Smooth muscle cell (in vitro differentiated cells): ENCODE measurements at regions not wholly inside any gene's neighbourhood (a gene's known extent, or its start where the extent isn't known, plus 50 kb on each side); places are given as distances from the start of the nearest gene placed in this dataset.

Experiments used
- DNase-seq: peaks from one replicate; lab custom pipeline; 2025; ENCODE audit not compliant: unreplicated experiment; lab: John Stamatoyannopoulos, UW
- H2AFZ ChIP-seq: fragments of 200-600 bp; sonication (generic); 2 replicates; pipeline ENCODE4 v1.6.0; 2016; ENCODE audit warnings: antibody characterized with exemption, low read depth, mild to moderate bottlenecking
- H3F3A ChIP-seq: fragments of 200-600 bp; sonication (generic); 2 replicates; pipeline ENCODE4 v1.6.0; 2017; ENCODE audit warnings: antibody characterized with exemption, low read depth
- H3K27ac ChIP-seq: fragments of 200-600 bp; sonication (generic); 2 replicates; pipeline ENCODE4 v1.5.1; 2016; ENCODE audit warnings: low read depth, mild to moderate bottlenecking
- H3K27me3 ChIP-seq: fragments of 200-600 bp; sonication (generic); 2 replicates; pipeline ENCODE4 v1.6.1; 2016; ENCODE audit warnings: low read depth, mild to moderate bottlenecking
- H3K36me3 ChIP-seq: fragments of 200-600 bp; sonication (generic); 2 replicates; pipeline ENCODE4 v1.5.1; 2016; ENCODE audit warnings: low read depth
- H3K4me1 ChIP-seq: fragments of 200-600 bp; sonication (generic); 2 replicates; pipeline ENCODE4 v1.5.1; 2016; ENCODE audit warnings: low read depth
- H3K4me2 ChIP-seq: fragments of 200-600 bp; sonication (generic); 2 replicates; pipeline ENCODE4 v1.6.0; 2016; ENCODE audit warnings: mild to moderate bottlenecking
- H3K4me3 ChIP-seq: fragments of 200-600 bp; sonication (generic); 2 replicates; pipeline ENCODE4 v1.5.1; 2016; ENCODE audit warnings: mild to moderate bottlenecking
- H3K79me2 ChIP-seq: fragments of 200-600 bp; sonication (generic); 2 replicates; pipeline ENCODE4 v1.6.0; 2016; ENCODE audit warnings: low read depth, mild to moderate bottlenecking
- H3K9ac ChIP-seq: fragments of 200-600 bp; sonication (generic); 2 replicates; pipeline ENCODE4 v1.6.0; 2016; ENCODE audit warnings: low read depth
- H3K9me3 ChIP-seq: fragments of 200-600 bp; sonication (generic); replicated peaks from 2 replicates; pipeline ENCODE4 v1.5.1; 2016; ENCODE audit warnings: low read depth
- H4K20me1 ChIP-seq: fragments of 200-600 bp; sonication (generic); 2 replicates; pipeline ENCODE4 v1.6.0; 2016; ENCODE audit warnings: low read depth
- WGBS: methylation state at CpG from one replicate; pipeline ENCODE4 v1.1.7; 2016; ENCODE audit warnings: low lambda C conversion rate; 5-methylcytosine and 5-hydroxymethylcytosine counted together
- TF ChIP-seq, protein P1 (sequence below): fragments of 200-600 bp; sonication (generic); IDR thresholded peaks from 2 replicates; pipeline ENCODE4 v1.5.1; 2017; ENCODE audit warnings: borderline replicate concordance, mild to moderate bottlenecking, antibody characterized with exemption; ENCODE audit not compliant: insufficient read depth, poor library complexity, severe bottlenecking

DNA sequence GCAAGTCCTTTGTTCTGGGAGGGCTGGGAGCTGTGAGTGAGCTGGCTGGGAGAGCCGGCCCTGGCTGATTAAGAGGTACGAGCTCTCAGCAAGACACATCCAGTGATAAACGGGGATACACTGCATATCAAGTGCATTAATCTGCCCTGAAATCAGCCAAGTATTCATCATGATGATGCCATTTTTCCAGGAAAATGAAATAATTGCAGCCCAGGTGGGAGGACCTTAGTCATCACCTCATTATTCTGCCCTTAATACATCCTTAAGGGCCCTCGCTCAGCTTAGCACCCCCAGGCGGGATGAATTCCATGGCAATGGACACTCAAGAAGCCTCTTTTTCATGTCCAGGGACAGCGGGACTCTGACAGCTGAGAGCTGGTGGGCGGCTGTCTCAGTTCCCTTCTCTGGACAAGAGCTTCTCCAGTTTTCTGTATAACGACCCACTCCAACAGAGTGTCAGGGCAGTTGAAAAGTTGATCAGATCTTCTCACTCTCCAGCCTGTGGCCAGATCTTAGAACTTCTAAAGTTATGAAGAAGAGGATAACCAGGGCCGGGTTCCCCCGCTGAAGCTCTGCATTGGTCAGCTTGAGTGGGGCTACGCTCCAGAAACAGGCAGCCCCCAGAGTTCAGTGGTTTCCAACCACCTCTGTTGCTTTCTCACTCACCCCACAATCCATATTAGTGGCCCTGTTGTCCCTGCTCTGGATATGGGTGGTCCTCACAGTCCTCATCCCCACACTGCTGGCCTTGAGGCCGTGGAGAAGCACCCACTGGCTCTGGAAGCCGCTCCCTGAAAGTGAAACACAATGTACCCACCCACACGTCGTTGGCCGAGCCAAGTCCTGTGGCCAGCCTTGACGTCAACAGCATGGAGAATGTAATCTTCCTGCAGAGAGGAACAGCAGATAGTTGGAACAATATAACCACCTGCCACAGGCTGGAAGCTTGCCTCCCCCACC is 306.2 kb upstream of the DIO3 start:
- no peaks in the 10 kb centered on the region for H3K79me2 ChIP-seq
- TF ChIP-seq, protein P1, sequence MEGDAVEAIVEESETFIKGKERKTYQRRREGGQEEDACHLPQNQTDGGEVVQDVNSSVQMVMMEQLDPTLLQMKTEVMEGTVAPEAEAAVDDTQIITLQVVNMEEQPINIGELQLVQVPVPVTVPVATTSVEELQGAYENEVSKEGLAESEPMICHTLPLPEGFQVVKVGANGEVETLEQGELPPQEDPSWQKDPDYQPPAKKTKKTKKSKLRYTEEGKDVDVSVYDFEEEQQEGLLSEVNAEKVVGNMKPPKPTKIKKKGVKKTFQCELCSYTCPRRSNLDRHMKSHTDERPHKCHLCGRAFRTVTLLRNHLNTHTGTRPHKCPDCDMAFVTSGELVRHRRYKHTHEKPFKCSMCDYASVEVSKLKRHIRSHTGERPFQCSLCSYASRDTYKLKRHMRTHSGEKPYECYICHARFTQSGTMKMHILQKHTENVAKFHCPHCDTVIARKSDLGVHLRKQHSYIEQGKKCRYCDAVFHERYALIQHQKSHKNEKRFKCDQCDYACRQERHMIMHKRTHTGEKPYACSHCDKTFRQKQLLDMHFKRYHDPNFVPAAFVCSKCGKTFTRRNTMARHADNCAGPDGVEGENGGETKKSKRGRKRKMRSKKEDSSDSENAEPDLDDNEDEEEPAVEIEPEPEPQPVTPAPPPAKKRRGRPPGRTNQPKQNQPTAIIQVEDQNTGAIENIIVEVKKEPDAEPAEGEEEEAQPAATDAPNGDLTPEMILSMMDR: no peak
- H3K4me2 ChIP-seq: no peak overlapping the region
- 81% methylated on average over 17 of the region's 17 CpGs for WGBS
- no peaks in the 10 kb centered on the region for H4K20me1 ChIP-seq
- no peaks in the 10 kb centered on the region for H3K36me3 ChIP-seq
- H3K27me3 ChIP-seq: no peaks in the 10 kb centered on the region
- no peaks in the 10 kb centered on the region for H3K4me1 ChIP-seq
- H3K9ac ChIP-seq: no peak overlapping the region
- no peak overlapping the region for H2AFZ ChIP-seq
- H3K4me3 ChIP-seq: no peak overlapping the region
- H3K27ac ChIP-seq: no peak overlapping the region
- no peaks in the 10 kb centered on the region for H3F3A ChIP-seq
- no peaks in the 10 kb centered on the region for H3K9me3 ChIP-seq
- no peak for DNase-seq

DNA sequence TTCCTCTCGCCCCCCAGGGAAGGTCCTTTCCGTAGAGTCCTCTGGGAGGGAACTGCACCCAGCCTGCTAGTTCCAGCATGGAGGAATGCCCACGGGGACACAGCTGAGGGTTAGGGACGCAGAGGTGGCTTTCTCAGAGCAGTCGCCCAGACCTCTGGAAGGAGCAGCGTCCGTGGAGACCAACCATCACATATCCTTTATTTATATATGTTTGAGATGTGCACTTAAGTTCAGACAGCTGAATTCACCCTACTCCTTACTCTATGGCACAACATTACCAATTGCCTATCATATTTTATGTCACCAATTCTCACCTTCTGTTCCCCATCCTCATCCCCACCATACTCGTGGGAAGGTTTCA is 305.6 kb upstream of the DIO3 start:
- H3K27ac ChIP-seq: no peak overlapping the region
- H3K9ac ChIP-seq: no peak overlapping the region
- WGBS: 97% methylated on average over 8 of the region's 8 CpGs

DNA sequence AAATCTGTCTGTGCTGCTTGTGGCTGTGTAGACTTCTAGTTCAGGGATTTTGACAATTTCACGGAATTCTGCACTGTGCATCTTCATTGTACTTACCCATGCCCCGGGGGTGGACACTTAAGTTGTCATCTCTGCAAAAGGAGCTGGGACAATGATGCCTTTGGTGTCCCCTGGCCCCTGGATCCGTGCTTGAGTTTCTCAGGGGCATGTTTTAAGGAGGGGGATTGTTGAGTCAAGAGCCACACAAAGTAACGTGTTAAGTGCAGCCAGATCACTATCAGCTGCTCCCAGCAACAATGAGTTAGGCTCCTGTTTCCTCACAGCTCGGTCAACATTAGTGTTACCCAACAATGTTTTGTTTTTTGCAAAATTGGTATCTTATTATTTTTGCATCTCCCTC is 305.0 kb upstream of the DIO3 start:
- no peaks in the 10 kb centered on the region for H3K36me3 ChIP-seq
- no peaks in the 10 kb centered on the region for H3K9me3 ChIP-seq
- 43% methylated on average over 5 of the region's 5 CpGs for WGBS
- no peaks in the 10 kb centered on the region for H3K4me1 ChIP-seq
- H4K20me1 ChIP-seq: no peaks in the 10 kb centered on the region
- TF ChIP-seq, protein P1: no peak
- H3K9ac ChIP-seq: no peak overlapping the region
- no peak overlapping the region for H3K4me3 ChIP-seq
- no peaks in the 10 kb centered on the region for H3K79me2 ChIP-seq
- H3K4me2 ChIP-seq: no peak overlapping the region
- no peaks in the 10 kb centered on the region for H3F3A ChIP-seq
- DNase-seq: no peak
- H2AFZ ChIP-seq: no peak overlapping the region
- no peaks in the 10 kb centered on the region for H3K27me3 ChIP-seq
- no peak overlapping the region for H3K27ac ChIP-seq

More for the DNA sequence above, 305.6 kb upstream of the DIO3 start:
- no peaks in the 10 kb centered on the region for H3K27me3 ChIP-seq
- H2AFZ ChIP-seq: no peak overlapping the region
- H3K4me3 ChIP-seq: no peak overlapping the region
- no peak overlapping the region for H3K4me2 ChIP-seq
- no peaks in the 10 kb centered on the region for H3K79me2 ChIP-seq
- TF ChIP-seq, protein P1: no peak
- H3K36me3 ChIP-seq: no peaks in the 10 kb centered on the region
- no peak for DNase-seq
- no peaks in the 10 kb centered on the region for H3F3A ChIP-seq
- no peaks in the 10 kb centered on the region for H3K4me1 ChIP-seq
- H3K9me3 ChIP-seq: no peaks in the 10 kb centered on the region
- H4K20me1 ChIP-seq: no peaks in the 10 kb centered on the region

DNA sequence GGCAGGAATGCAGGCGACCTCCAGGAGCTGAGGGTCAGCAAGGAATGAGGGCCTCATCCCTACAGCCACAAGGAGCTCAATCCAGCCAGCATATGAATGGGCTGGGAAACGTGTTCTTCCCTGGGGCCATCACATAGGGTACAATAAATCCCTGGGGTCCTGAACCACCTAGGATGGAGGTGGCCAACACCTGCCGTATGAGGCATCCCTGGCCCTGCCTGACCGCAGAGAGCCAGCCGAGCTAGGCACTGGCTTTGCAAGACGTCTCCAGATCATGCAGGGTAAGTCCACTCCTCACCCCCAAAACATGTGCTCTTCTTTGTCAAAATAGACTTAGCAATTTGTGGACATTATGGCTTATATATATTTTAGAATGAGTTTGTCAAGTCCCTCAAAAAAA is 303.7 kb upstream of the DIO3 start:
- DNase-seq: no peak
- H4K20me1 ChIP-seq: no peaks in the 10 kb centered on the region
- H3K36me3 ChIP-seq: no peaks in the 10 kb centered on the region
- no peak overlapping the region for H3K27ac ChIP-seq
- no peaks in the 10 kb centered on the region for H3K27me3 ChIP-seq
- H3K4me3 ChIP-seq: no peak overlapping the region
- H3K9me3 ChIP-seq: no peaks in the 10 kb centered on the region
- no peaks in the 10 kb centered on the region for H3K79me2 ChIP-seq
- no peak overlapping the region for H3K4me2 ChIP-seq
- TF ChIP-seq, protein P1: no peak
- H2AFZ ChIP-seq: no peak overlapping the region
- H3K9ac ChIP-seq: no peak overlapping the region
- no peaks in the 10 kb centered on the region for H3F3A ChIP-seq
- H3K4me1 ChIP-seq: no peaks in the 10 kb centered on the region
- 94% methylated on average over 6 of the region's 6 CpGs for WGBS
